ENCODE measurements at regions not wholly inside any gene's neighbourhood (a gene's known extent, or its start where the extent isn't known, plus 50 kb on each side); places are given as distances from the start of the nearest gene placed in this dataset.

DNA sequence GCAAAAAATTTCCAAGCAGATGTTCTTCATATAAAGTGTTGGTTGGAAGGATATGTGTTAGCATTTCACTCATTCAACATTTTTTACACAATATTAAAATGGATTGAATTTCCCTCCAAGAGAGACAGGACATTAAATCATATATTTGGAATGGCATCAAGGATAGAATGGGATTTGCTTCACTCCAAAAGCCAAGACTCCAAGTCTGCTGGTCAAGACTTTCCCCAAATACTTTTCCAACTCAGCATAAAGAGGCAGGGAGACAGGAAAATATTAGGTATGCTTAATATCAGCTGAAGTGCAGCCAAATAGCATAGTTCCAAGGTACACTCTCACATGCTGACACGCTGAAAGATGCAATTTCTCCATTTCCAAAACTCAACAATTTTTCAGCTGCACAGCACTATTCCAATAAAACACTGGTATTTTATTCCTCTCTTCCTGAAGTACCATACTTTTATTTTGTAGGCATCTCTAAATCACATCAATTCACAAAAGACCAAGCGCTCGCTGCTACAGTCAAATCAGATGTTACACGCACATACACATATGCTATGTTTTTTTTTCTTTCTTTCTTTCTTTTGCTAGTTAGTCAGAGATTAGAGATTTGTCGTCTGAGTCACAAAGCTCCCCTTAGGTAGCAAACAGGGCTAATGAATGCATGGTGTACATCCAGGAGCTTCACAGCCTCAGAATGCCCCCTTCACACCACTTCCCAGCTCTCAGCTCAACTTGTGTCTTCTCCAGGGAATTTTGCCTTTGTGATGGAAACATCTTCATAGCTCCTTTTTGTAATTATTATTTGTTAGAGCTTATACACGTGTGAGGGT, 1033.8 kb upstream of the AUTS2 start:
- CTCF ChIA-PET = no interaction called here
- POLR2A ChIA-PET = no interaction called here
- TF ChIP-seq, protein P1, sequence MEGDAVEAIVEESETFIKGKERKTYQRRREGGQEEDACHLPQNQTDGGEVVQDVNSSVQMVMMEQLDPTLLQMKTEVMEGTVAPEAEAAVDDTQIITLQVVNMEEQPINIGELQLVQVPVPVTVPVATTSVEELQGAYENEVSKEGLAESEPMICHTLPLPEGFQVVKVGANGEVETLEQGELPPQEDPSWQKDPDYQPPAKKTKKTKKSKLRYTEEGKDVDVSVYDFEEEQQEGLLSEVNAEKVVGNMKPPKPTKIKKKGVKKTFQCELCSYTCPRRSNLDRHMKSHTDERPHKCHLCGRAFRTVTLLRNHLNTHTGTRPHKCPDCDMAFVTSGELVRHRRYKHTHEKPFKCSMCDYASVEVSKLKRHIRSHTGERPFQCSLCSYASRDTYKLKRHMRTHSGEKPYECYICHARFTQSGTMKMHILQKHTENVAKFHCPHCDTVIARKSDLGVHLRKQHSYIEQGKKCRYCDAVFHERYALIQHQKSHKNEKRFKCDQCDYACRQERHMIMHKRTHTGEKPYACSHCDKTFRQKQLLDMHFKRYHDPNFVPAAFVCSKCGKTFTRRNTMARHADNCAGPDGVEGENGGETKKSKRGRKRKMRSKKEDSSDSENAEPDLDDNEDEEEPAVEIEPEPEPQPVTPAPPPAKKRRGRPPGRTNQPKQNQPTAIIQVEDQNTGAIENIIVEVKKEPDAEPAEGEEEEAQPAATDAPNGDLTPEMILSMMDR (IDR thresholded peaks at IDR 0.05; ENCODE audit: control extremely low read depth, extremely low read depth, low read depth, missing control alignments) = no peak
- DNase-seq (ENCODE audit: extremely low spot score) = no peak

DNA sequence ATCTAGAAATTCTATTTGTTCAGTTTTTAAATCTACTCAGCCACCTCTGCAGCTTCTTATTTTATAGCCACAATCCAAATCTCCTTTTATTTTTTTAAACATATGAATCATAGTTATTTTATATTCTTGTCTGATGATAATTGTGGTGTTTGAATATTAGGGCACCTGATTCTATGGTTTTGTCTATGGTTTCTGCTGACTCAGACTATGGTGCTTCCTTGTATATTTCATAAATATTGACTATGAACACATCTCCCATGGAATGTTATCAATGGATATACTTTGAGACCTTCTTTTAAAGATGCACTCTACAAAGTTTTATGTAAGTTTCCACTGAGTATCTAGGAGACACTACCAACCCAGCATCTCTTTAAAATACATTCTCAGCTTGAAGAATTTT, 1027.0 kb upstream of the AUTS2 start:
- TF ChIP-seq, protein P1 (IDR thresholded peaks at IDR 0.05; ENCODE audit: control extremely low read depth, extremely low read depth, low read depth, missing control alignments) = no peak
- DNase-seq (ENCODE audit: extremely low spot score) = no peak
- CTCF ChIA-PET = no interaction called here
- POLR2A ChIA-PET = no interaction called here

DNA sequence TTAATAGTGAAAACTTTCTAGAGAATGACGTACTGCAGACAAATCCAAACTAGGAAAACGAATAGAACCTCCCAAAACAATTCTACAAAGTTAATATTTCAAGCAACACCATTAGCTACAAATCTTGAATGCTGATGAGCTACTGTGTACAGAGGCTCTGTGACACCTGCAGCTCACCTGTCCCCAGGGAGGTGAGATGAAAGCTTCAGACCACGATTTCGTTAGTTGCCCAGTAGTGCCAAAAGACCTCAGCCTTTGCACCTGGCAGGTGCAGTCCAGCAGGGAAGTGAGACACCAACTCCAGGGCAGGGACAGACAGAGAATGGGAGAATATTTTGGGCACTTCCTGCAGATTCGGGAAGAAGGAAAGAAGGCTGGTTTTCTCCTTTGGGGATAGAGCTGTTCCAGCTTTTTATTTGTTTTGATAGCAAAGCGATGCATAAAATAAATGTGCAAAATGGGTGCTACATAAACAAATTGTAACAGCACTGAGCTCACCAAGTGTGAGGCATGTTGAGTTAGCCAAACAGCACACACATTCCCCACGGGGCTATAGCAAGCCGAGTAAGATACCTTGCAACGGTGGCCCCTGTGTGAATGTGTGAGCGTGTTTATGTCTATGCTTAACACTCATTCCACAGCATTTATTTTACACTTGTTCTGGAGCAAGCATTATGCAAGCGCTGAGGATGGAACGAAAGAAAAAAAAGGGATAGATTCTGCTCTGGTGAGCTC, 1024.8 kb upstream of the AUTS2 start:
- CTCF ChIA-PET = no interaction called here
- DNase-seq (ENCODE audit: extremely low spot score) = no peak
- POLR2A ChIA-PET = no interaction called here
- TF ChIP-seq, protein P1 (IDR thresholded peaks at IDR 0.05; ENCODE audit: control extremely low read depth, extremely low read depth, low read depth, missing control alignments) = no peak

DNA sequence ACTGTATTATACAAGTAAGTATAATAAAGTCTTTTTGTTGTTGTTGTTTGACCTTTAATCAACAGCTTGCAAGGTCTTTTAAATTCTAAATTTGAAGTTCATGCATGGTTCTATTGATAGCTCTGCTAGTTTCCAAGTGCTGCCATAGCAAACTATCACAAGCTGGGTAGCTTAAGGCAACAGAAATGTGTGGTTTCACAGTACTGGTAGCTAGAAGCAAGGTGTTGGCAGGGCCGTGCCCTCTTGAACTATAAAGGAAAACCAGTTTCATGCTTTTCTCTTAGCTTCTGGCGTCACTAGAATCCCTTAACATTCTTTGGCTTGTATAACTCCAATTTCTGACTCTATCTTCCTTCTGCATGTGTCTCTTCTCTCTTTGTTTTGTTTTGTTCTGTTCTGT, 1021.9 kb upstream of the AUTS2 start:
- ChIA-PET POLR2A (no interaction called here), CTCF (interaction anchor here (1.4 kb wide), 1 partner anchor 11 kb away, joined by 3 read pairs; no protein-coding TSS in a partner anchor)
- TF ChIP-seq, protein P1 (IDR thresholded peaks at IDR 0.05; ENCODE audit: control extremely low read depth, extremely low read depth, low read depth, missing control alignments) = no peak
- no peak for DNase-seq (ENCODE audit: extremely low spot score)

DNA sequence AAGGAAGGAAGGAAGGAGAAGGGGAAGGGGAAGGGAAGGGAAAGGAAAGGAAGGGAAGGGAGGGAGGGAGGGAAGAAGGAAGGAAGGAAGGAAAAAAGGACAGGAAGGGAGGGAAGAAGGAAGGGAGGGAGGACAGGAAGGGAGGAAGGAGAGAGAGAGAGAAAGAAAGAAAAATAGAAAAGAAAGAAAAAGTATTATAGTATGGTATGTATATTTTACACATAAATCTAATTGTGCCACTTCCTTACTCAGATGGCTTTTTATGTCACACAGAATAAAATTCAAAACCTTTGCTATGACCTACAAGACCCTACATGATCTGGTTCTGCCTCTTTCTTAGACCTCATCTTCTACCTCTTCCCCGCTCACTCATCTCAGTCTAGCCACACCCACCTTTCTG, 1016.9 kb upstream of the AUTS2 start:
- TF ChIP-seq, protein P1 (IDR thresholded peaks at IDR 0.05; ENCODE audit: control extremely low read depth, extremely low read depth, low read depth, missing control alignments) = no peak
- no peak for DNase-seq (ENCODE audit: extremely low spot score)
- CTCF ChIA-PET = no interaction called here
- POLR2A ChIA-PET = no interaction called here

DNA sequence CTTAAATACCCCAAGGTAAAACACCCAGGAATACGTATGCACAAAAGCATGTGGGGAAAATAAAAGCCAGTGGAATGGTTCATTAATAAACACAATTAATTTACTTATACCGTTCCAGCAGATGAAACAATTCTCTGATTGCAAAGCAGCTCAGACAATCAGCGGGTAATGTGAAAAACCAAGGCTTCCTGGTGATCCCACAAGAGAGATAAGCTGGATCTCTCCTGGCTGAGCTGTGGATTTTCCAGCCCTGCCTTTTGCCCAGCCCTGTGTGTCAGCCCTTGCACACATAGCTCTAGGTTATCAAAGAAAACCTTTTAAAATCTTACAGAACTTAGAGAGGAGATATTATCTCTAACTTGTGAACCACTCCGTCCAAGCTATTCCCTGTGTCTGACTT, 1010.7 kb upstream of the AUTS2 start:
- ChIA-PET CTCF (interaction anchor here (1.1 to 1.6 kb wide), 4 partner anchors 9 to 18 kb away, joined by 3 to 4 read pairs (median 4); no protein-coding TSS in a partner anchor), POLR2A (no interaction called here)
- DNase-seq (ENCODE audit: extremely low spot score) = no peak
- TF ChIP-seq, protein P1 (IDR thresholded peaks at IDR 0.05; ENCODE audit: control extremely low read depth, extremely low read depth, low read depth, missing control alignments) = no peak
